ENCODE measurements at regions not wholly inside any gene's neighbourhood (a gene's known extent, or its start where the extent isn't known, plus 50 kb on each side); places are given as distances from the start of the nearest gene placed in this dataset.
A peak's percentile ranks its signal among the peaks of the same experiment; 100 is the strongest.

DNA sequence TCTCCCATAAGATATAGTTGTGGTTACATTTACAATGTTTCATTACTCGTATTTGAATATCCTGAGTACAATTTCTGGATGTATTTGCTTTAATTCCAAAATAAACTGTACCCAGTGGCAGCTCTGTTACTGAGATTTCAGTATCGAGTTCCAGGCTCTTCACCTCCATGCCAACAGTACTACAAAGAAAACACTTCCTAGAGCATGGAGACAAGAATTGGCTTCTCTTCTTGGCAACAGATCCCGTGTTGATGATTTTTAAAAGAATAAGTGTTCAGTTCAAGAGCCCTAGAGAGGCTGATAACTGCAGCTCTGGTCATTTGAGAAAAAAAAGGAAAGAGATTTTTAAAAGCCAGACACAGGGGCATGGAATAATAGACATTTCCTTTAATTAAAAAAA lies 302.8 kb downstream of the EFNB2 start:
- no peak for DNase-seq

DNA sequence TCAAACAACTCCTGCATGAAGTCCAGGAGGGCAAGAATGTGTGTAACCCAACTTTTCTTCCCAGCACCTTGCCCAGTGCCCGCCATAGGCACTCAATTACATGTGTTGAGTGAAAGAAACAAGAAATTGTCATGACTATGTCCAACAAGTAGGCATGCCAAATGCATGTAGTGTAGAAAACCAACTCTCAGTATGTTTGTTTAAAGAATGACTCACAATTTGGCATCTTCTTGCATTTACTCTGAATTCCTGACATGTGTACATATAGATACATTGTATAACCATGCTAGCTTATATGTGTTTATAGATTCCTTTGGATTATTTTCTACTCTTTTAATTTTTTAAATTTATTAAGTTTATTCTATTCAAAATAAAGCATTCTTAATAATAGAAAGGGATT lies 305.0 kb downstream of the EFNB2 start:
- peak; percentile 74 for DNase-seq

DNA sequence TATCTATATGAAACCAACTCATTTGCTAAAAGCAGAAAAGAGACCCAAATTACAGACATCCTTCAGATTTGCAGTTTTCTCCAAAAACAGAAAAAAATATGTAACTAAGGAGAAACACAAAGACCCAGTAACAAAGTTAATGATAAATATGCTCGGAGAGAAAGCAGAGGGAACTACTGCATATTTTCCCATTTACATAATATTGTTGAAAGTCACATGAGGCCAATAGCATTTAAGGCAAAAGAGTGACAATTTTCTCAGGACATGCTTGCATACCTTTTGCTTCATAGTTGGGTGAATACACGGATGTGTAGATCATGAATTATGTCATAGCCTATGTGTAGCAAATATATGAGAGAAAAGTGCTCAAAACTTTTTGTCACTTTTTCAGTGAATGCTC lies 310.3 kb downstream of the EFNB2 start:
- DNase-seq, result no peak

DNA sequence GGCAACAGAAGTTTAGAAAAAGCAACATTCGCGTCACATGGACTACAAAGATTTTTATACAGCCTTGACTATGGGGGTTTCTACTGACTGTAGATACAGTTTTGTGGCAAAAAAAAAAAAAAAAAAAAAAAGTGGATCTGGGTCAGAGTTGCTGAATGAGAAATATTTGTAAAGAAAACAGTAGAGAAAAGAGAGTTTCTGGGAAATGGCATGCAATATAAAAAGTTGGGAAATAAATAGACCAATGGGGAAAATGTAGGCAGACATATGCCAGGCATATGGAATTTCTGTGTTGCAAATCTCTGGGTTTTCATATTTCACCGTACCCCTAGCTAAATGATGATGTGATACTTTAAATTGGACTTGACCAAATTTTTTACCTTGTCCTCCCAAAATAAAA lies 315.3 kb downstream of the EFNB2 start:
- peak; percentile 22 for DNase-seq

DNA sequence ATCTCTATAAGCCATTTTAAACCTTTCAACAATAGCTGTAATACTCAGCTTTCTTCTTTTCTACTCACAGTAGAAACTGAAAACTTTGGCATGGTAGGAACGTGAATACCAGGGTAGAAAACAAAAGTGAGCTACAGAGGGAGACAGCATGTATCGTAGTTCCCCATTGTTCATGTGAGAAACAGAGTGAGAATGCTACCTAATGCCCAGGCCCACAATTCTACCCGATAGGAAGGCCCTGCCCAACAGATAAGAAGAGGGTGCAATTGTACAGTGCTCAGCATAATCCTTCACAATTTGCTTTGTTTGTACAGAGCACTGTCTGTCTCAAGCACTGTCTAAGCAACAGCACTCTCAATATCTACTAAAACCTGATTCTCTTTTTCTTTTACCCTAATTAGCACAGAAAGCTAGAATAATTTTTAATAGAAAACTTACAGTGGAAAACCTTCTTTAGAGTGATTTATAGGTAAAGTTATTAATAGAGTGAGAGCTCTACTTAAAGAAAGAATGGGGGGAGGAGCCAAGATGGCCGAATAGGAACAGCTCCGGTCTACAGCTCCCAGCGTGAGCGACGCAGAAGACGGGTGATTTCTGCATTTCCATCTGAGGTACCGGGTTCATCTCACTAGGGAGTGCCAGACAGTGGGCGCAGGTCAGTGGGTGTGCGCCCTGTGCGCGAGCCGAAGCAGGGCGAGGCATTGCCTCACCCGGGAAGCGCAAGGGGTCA lies 322.3 kb downstream of the EFNB2 start:
- DNase-seq, result no peak

DNA sequence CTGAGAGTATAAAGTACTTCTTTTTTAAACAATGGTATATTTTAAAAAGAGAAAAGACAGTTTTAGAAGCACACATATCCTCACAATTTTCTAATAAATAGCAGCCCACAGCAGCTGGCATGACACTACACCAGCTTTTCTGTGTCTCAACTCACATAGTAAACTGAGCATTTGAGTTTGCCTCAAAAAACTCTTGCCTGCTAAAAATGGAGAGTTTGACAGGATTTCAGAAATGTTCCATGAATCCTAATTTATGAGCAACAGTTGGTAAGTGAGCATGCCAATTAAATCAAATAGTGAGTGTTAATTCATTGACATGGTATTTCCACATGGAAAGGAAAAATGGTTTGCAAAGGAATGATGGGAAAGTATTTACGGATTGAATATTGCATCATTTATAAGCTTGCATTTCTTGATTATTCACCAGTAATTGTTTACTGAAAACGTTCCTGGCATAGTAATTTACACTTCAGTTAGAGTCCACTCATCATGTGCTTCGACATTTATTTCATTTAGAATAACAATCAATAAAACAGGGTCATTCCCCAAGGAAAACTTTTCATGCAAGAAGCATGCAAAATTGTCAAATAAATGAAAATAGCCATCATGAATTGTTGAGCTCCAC lies 323.0 kb downstream of the EFNB2 start:
- DNase-seq, result peak; percentile 73

DNA sequence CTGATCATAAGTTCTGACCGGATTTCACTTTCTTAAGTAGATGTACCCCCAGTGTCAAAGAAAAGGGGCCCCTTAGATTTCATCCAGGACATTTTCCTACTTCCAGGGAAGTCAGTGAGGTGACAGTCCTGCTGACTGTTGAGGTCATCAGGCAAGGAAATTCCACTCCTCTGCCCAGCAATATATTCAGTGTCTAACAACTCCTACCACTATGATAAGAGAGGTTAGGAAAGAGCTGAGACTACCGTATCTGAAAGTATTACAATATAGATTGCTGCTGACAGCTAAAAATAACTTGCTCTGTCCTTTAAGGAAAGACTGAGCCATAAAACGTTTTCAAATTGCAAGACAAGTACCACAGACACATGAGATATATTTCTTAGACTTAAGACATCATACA lies 325.1 kb downstream of the EFNB2 start:
- DNase-seq, result no peak

DNA sequence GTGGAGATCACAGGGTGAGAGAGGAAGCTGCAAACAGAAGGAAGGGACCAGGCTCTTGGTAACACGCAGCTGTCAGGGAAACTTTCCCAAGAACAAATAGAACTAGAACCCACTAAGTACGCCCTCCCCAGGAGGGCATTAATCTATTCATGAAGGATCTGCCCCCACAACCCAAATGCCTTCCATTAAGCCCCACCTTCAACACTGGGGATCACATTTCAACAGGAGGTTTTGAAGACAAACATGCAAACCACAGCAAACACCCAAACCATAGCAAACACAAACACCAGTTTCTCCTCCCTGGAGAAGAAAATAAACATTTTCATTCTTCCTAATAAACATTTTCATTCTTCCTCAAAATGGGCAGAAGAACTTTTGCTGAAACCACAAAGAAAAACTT lies 329.6 kb downstream of the EFNB2 start:
- no peak for DNase-seq

DNA sequence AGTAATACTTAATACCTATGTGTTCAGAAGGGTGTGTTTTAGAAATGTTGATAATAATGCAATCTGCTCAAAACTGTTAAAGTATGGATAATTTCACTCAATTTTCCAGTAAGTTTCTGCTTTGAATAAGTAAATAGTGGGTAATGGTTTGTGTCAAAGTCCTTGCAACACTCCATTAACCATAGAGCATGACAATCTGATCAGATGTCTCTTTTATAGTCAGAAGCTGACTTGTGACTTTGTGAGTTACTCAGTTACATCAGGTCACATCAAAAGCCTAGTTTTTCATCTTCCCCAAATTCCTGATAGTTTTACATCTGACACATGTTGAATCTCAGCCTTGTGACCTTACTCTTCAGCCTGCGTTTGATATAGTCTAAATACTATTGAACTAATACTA lies 338.0 kb downstream of the EFNB2 start:
- DNase-seq, result no peak

DNA sequence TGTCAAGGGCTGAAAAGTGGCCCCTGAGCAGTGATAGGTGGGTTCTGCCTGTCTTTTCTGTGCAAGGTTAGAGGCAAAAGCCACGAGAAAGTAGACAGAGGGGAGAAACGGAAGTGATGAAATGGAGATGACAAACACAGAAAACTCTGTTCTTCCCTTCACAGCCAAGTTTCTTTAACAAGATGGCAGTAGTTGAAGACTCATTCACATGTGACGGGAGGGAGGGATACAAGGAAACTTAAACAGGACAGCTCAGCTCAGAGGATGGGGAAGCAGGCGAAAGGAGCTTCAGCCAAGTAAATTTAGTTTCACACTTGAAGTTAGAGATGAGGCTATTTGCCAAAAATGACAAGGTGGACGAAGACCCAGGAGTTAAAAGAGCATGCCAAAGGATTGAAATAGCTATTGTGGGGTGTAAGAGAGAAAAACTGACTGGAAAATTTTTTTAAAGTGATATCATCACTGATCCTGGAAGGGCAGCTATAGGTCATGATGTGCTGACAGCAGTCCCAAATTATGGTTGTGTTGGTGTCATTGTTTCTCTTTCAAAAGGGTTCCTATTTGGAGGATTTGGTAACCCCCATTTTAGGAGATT lies 347.9 kb downstream of the EFNB2 start:
- DNase-seq, result peak; percentile 71

DNA sequence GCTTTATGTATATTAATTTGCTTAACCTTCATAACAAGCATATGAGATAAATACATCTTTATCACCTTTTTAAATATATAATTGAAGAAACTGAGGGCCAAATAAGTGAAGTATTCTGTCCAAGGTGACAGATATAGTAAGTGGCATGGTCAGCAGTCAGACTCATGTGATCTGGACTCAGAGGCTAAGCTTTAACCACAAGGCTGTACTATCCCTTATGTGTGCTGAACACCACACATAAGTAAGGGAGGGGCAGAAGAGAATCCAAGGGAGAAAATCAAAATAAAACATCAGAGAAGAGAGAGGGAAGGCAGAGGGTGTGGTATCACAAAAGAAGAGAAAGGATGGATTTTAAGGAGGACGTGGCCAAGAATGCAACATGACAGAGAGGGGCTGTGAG lies 348.4 kb downstream of the EFNB2 start:
- DNase-seq, result no peak

DNA sequence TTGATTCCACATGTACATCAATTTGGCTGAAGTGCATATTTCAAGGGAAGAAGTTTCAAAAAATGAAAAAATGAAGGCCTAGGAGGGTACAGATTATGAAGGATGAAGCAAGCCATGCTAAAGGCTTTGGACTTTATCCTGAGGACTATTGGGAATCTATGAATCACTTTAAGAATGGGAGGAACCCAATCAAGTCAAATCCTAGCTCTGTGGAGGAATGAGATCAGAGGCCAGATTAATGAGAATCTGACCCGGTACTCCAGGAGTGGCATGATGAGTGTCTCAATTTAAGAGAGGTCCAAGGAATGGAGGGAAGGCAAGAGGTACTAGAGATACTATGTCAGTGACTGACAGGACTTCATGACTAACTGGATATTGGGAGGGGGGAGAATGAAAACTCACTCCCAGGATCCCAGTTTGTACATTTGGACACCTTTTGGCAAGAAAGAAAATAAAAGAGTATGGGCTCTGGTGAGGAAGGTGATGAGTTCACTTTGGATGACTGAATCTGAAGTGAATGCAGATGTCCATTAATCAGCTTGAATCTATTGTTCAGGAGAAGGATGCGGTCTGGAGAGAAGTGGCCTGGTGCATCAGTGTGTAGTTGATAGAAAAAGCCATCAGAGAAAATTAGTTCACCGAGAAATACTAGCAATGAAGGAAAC lies 349.0 kb downstream of the EFNB2 start:
- DNase-seq, result peak; percentile 69

DNA sequence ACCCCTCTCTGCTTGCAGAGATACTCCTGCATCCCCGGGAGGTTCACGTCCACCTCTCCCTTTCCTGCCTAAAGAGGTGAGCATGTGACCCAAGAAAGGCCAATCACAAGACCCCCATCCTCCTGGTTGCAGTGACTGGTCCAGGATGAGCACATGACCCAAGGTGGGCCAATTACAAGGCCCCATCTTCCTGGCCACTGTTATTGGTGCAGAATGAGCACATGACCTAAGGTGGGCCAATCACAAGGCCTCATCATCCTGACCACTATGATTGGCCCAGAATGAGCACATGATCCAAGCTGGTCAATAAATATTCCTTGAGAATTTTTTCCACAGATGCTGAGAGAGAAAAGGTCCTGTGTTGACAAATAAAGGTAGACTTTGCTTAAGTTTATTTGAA lies 350.7 kb downstream of the EFNB2 start:
- no peak for DNase-seq

DNA sequence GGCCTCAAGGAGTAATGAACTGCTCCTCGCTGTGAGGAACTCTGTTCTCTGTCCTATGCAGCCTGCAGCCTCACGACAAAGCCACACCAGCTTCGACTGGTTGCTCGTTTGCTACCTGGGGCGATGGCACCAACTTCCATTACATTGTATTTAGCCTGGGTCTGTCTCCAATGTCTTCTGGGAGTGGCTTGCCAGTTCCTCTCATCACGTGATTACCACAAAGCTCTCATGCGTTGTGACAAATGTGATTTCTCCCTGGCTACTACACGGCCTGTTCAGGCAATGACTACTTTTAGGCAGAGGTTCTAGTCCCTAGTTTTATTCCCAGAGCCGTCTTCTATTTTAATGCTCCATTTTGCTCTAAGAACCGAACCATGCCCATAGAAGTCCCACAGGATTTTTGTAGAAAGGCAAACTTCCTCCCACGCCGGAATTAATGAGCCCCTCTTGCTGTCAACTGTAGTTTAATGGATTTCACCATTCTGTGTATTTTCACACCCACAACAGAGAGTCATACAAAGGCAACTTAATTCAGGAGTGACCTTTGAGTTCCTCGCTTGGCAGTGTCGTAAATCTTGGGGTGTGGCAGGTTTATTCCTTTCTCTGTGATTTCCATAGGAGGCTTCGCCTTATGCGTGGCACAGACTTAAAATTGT lies 351.9 kb downstream of the EFNB2 start:
- DNase-seq, result no peak

DNA sequence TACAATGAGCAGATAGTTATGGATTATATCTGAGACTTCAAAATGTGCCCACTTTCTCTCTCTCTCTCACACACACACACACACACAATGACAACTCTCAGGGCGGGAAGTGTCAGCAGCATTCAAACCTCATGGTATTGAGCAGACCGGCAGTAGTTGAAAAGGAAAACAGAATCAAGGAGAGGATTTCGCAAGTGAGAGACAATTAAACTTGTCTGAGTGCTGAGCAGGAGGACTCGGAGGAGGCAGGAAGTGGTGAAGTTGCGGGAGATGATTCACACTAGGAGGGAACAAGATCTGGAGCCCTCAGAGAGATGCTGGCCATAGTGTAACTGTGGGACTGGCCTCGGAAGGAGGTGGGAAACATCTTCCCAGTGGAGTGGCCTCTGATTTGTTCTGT lies 353.1 kb downstream of the EFNB2 start:
- DNase-seq, result peak; percentile 95

DNA sequence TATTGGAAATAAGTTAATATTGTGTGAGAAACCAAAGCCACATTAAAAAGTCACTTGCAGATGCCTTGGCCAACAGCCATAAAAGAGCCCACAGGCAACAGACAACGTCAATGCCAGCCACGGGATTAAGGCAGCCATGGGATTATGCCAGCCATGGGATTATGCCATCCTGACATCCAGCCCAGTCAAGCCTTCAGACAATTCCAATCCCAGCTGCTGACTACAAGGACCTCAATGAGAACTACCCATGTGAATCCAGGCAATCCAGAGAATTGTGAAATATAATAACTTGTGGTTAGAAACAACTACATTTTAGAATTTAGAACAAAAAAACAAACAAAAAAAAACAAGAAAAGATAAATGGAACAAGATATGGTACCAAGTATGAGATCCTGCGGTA lies 356.6 kb downstream of the EFNB2 start:
- no peak for DNase-seq

DNA sequence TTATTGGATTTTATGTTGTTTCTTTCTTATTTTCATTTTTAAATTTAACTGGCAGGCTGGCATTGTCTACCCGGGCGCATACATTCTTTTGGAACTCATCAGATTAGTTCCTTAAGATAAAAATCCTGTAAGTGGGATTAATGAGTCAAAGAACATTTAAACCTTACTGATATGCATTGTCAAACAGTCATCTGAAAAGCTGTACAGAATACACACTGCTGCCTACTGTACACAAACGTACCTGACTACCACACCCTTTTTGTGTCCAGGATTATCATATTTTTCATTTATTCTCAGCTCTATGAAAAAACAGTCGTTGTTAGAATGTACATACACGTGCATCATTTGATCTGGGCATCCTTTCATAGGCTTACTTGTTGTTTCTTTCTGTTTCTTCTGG lies 358.3 kb downstream of the EFNB2 start:
- no peak for DNase-seq

DNA sequence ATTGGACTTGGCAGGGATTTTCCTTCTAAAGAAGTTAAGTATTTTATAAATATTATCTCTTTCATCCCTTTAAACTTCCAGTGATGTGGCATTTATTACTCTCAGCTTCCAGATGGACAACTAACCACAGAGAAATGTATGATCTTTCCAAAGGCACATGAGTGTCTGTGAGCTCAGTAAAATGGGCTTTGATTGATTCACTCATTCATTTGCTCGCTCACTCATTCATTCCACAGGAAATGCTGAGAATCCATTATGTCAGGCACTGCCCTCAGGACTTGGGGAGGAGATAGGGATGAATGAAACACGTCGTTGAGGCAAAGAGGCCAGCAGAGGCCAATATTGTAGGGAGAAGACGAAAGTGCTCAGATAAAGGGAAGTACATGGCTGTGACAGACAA lies 359.3 kb downstream of the EFNB2 start:
- DNase-seq, result peak; percentile 85

DNA sequence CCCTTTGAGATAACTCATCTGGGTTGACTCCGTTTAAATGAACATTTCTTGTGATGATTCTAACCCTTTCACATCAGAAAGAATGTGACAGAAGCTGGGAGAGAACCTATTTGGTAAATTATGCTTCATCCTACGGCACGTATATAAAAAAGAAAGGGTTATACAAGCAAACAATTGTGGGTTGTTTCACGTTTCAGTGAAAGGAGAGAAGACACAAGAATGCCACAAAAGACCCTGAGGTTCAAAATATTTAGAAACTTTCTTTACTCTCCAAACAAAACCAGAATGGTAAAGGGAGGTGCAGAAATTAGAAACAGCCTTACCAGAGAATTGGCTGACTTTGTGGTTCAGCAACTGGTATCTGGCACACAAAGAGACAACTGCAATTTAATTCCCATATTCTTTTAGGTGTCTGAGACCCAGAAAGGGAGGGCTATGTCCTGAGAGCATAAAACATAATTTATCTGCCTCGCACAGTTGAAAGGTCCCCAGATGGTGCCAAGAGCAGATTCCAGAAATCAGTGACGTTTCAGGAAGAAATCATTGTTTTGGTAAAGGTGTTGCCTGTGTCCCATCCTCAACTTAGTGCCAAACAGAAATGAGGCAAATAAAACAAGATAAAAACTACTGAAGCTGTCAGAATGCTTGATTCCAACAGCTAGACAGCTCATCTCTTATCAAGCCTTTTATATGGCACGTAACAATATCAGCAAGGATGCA lies 361.4 kb downstream of the EFNB2 start:
- DNase-seq, result no peak

DNA sequence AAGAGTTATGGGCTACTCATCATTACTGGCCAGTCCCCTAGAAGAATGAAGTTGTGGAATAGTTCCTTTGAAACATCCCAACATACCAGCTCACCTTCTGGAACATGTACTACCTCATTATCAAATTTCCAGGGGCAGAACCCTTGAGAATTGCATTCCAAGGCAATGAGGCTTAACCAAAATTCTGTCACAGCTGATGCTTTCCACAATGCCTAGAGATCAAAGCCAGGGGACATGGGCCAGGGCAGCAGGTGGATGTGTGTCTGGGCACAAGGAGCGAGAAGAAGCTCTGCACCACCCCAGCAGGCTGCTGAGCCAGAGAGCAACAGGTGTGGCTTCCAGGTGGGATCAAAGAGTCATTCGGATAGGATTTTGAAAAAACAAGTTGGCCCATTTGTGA lies 362.1 kb downstream of the EFNB2 start:
- DNase-seq, result no peak

DNA sequence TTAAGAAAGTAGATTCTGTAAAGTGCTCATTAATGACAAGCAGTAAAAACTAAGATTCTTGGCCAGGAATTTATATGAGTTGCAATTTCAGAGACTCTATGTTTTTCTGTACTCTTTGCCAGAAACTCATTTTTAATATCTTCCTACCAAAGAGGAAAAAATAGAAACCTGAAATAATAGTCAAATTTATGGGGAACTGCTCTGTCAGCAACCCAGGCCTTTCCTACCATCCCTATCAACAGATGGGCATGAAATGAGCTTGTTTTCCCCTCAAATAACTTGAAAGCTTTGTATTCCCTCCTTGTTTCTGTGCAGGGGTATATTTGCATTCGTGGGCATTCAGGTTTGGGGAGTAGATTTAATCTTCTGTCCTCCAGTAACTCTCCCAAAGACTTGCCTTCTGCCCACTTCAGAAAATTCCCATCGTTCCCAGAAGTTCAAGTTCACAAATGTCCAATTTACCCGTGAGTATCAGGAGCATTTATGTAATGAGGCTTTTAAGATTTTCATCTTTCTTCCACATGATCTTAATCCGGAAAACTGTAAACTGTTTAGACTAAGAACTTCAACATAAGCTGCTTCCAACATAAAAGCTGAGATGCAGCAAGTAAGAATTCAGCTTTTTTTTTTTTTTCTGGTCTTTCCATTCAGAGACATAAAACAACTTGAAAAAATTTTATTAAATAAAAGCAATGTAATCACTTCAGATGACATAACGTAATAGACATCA lies 363.1 kb downstream of the EFNB2 start:
- no peak for DNase-seq

DNA sequence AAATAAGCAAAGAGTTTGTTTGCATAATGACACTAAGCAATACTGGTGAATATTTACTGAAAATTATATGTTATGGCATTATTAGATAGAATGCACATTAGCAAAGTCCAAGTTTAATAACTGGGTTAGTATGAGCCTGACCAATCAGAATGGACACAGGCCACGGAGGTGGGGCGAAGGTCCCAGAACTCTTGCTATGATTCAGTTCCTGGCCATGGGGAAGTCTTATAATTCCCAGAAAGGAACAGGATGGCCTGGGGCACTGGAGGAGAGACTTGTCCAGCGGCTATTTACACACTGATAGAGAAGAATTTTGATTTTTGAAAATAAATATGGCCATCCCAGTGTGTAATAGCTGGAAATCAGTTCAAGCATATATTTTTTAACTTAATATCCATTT lies 372.0 kb downstream of the EFNB2 start:
- DNase-seq, result no peak

Data from fibroblast of skin of right biceps (primary cell).